Left lung (tissue), 4 donors: ENCODE measurements at regions not wholly inside any gene's neighbourhood (a gene's known extent, or its start where the extent isn't known, plus 50 kb on each side); places are given as distances from the start of the nearest gene placed in this dataset.

Experiments
- ATAC-seq: fragments of 200-7000 bp; cut with Tn5 transposase; one replicate; pipeline ENCODE4 v1.9.1; 2020; ENCODE audit warnings: moderate library complexity
- DNase-seq, 4 donors: peaks; one replicate each; pipeline ENCODE4 v3.0.0-alpha.2; 2013 to 2020
- H3K27ac ChIP-seq, 2 donors: fragments of 200-600 bp; sonication (generic) in 1 of 2; one replicate each; pipeline versions ENCODE4 v1.5.0 to v1.8.0; 2020 to 2021
- H3K27me3 ChIP-seq, 2 donors: fragments of 200-600 bp; sonication (generic) in 1 of 2; one replicate each; pipeline versions ENCODE4 v1.5.0 to v1.8.0; 2020 to 2021
- H3K36me3 ChIP-seq, 2 donors: fragments of 200-600 bp; sonication (generic) in 1 of 2; one replicate each; pipeline versions ENCODE4 v1.5.0 to v1.8.0; 2020 to 2021
- H3K4me1 ChIP-seq, 2 donors: fragments of 200-600 bp; one replicate each; pipeline ENCODE4 v1.8.0; 2021
- H3K4me3 ChIP-seq, 2 donors: fragments of 200-600 bp; sonication (generic) in 1 of 2; one replicate each; pipeline versions ENCODE4 v1.5.0 to v1.8.0; 2020 to 2021; ENCODE audit warnings: mild to moderate bottlenecking in 1 of 2
- H3K9me3 ChIP-seq, 2 donors: fragments of 200-600 bp; sonication (generic) in 1 of 2; one replicate each; pipeline versions ENCODE4 v1.5.0 to v1.8.0; 2020 to 2021
- CTCF ChIP-seq, 2 donors: fragments of 200-600 bp; sonication (generic) in 1 of 2; IDR thresholded peaks; one replicate each; pipeline versions ENCODE4 v1.5.0 to v1.8.0; 2021; ENCODE audit warnings: antibody characterized with exemption in 2 of 2
- intact Hi-C, 2 donors: fragments of 100-400 bp; cut with DNase I; formaldehyde crosslinking; loops; one replicate each; pipeline versions ENCODE4 v1.11.2 to v1.14.2; 2022
- donor health status: DM: no; HTN: yes; CAD: no.
- donor health status: DM: no; HTN: no; CAD: no.

GRCh38 chr2:48026865-48027264 lies 120.6 kb upstream of the FBXO11 start:
- Histone ChIP-seq H3K9me3 (no peaks in the 10 kb centered on the region), H3K36me3 (no peaks in the 10 kb centered on the region), H3K27me3 (peaks cover 0 to 6% of the 10 kb centered on the region in 2 donors), H3K4me1 (no peaks in the 10 kb centered on the region), H3K4me3 (no peak overlapping the region), H3K27ac (no peak overlapping the region)
- intact Hi-C loops = no loop called here
- DNase-seq = no peak
- no peak for ATAC-seq
- TF ChIP-seq CTCF (IDR thresholded peaks at IDR 0.05) = no peak

- intact Hi-C loops = no loop called here
- H3K36me3 ChIP-seq = no peaks in the 10 kb centered on the region
- no peak for ATAC-seq
- no peak for TF ChIP-seq CTCF (IDR thresholded peaks at IDR 0.05)
- H3K27me3 ChIP-seq = no peaks in the 10 kb centered on the region
- no peak for DNase-seq
- H3K27ac ChIP-seq = no peak overlapping the region
- H3K4me1 ChIP-seq = no peaks in the 10 kb centered on the region
- no peak overlapping the region for H3K4me3 ChIP-seq
- peaks cover 0 to 14% of the 10 kb centered on the region in 2 donors for H3K9me3 ChIP-seq
These were observed 126.5 kb upstream of the FBXO11 start for GRCh38 chr2:48032765-48033164.

- Histone ChIP-seq H3K4me1 (no peaks in the 10 kb centered on the region), H3K27ac (no peak overlapping the region), H3K4me3 (no peak overlapping the region), H3K27me3 (no peaks in the 10 kb centered on the region), H3K36me3 (no peaks in the 10 kb centered on the region), H3K9me3 (peaks cover 0 to 14% of the 10 kb centered on the region in 2 donors)
- intact Hi-C loops = no loop called here
- ATAC-seq (no peak), DNase-seq (no peak)
- no peak for TF ChIP-seq CTCF (IDR thresholded peaks at IDR 0.05)
These were observed 128.0 kb upstream of the FBXO11 start for GRCh38 chr2:48034295-48034694.

- ATAC-seq (no peak), DNase-seq (no peak)
- H3K9me3 ChIP-seq = peaks cover 0 to 14% of the 10 kb centered on the region in 2 donors
- no peak overlapping the region for H3K4me3 ChIP-seq
- TF ChIP-seq CTCF (IDR thresholded peaks at IDR 0.05) = no peak
- intact Hi-C loops = no loop called here
- H3K27me3 ChIP-seq = no peaks in the 10 kb centered on the region
- H3K27ac ChIP-seq = no peak overlapping the region
- no peaks in the 10 kb centered on the region for H3K4me1 ChIP-seq
- no peaks in the 10 kb centered on the region for H3K36me3 ChIP-seq
These were observed 130.0 kb upstream of the FBXO11 start for GRCh38 chr2:48036312-48036711.

- intact Hi-C loops = no loop called here
- H3K36me3 ChIP-seq = no peaks in the 10 kb centered on the region
- H3K27ac ChIP-seq = no peak overlapping the region
- DNase-seq (no peak), ATAC-seq (no peak)
- H3K27me3 ChIP-seq = no peaks in the 10 kb centered on the region
- H3K4me3 ChIP-seq = no peak overlapping the region
- no peaks in the 10 kb centered on the region for H3K4me1 ChIP-seq
- no peak for TF ChIP-seq CTCF (IDR thresholded peaks at IDR 0.05)
- peaks cover 0 to 14% of the 10 kb centered on the region in 2 donors for H3K9me3 ChIP-seq
These were observed 133.1 kb upstream of the FBXO11 start for GRCh38 chr2:48039209-48039990.
